Aorta (tissue), 5 donors: ENCODE measurements at regions not wholly inside any gene's neighbourhood (a gene's known extent, or its start where the extent isn't known, plus 50 kb on each side); places are given as distances from the start of the nearest gene placed in this dataset.

Source experiments
- ATAC-seq: fragments of 200-7000 bp; cut with Tn5 transposase; one replicate; pipeline ENCODE4 v1.9.1; 2022; ENCODE audit warnings: moderate library complexity; ENCODE audit not compliant: low FRiP score
- DNase-seq, 2 donors: peaks; one replicate each; pipeline ENCODE4 v3.0.0-alpha.2; 2020
- H3K27ac ChIP-seq, 2 donors: one replicate each; pipeline ENCODE4 v1.5.1; 2013; ENCODE audit warnings: low read length in 2 of 2, mild to moderate bottlenecking in 2 of 2, moderate library complexity in 2 of 2, control low read depth in 1 of 2, inconsistent platforms in 1 of 2, low read depth in 1 of 2
- H3K27me3 ChIP-seq, 2 donors: one replicate each; pipeline ENCODE4 v1.6.1; 2013; ENCODE audit warnings: control low read depth in 1 of 2, low read length in 1 of 2, mild to moderate bottlenecking in 1 of 2, moderate library complexity in 1 of 2; ENCODE audit not compliant: insufficient read depth in 2 of 2, control insufficient read depth in 1 of 2
- H3K36me3 ChIP-seq, 2 donors: one replicate each; pipeline ENCODE4 v1.6.1; 2013; ENCODE audit warnings: control low read depth in 1 of 2, low read length in 1 of 2, mild to moderate bottlenecking in 1 of 2; ENCODE audit not compliant: insufficient read depth in 2 of 2, control insufficient read depth in 1 of 2
- H3K4me1 ChIP-seq, 2 donors: one replicate each; pipeline ENCODE4 v1.6.1; 2013; ENCODE audit warnings: low read length in 2 of 2, control low read depth in 1 of 2, mild to moderate bottlenecking in 1 of 2, moderate library complexity in 1 of 2; ENCODE audit not compliant: insufficient read depth in 2 of 2, control insufficient read depth in 1 of 2
- H3K4me3 ChIP-seq, 2 donors: one replicate each; pipeline ENCODE4 v1.5.1; 2013; ENCODE audit warnings: low read length in 2 of 2, control low read depth in 1 of 2, mild to moderate bottlenecking in 1 of 2
- H3K9me3 ChIP-seq: one replicate; pipeline ENCODE4 v1.6.1; 2013; ENCODE audit warnings: mild to moderate bottlenecking, low read length; ENCODE audit not compliant: control insufficient read depth
- WGBS, 2 donors: extraction: QIAGEN DNeasy Blood & Tissue Kit; methylation state at CpG; one replicate each; pipeline ENCODE4 v1.1.7; 2013; 5-methylcytosine and 5-hydroxymethylcytosine counted together
- intact Hi-C, 2 donors: fragments of 100-400 bp; cut with DNase I; formaldehyde crosslinking; loops; one replicate each; pipeline versions ENCODE4 v1.14.2 to v1.15.0; 2022
- donor health status: healthy with polysubstance abuse.
- donor health status: Bipolar disorder and iron deficiency.
- donor health status: DM: no; HTN: no; CAD: no.
- donor health status: DM: no; HTN: no; CAD: no.
- donor health status: DM: yes; HTN: yes; CAD: no.

DNA sequence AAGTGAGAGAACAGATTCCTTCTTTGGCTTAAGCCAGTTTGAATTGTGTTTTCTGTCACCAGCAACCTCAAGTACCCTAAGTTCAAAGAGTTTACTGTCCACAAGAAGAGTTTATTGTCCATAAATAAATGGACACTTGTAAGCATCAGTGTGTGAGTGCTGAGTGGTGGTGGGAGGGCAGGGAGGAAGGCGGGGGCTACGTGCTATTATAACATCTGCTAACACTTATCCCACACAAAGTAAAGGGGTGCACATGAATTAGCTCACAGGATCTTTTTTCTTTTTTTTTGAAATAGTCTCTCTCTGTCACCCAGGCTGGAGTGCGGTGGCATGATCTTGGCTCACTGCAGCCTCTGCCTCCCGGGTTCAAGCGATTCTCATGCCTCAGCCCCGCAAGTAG lies 87.2 kb downstream of the MICALL2 start:
- ATAC-seq (no peak), DNase-seq (no peak)
- H3K27ac ChIP-seq: no peak overlapping the region
- no peak overlapping the region for H3K4me3 ChIP-seq
- H3K27me3 ChIP-seq: no peaks in the 10 kb centered on the region
- WGBS, 2 donors: 58 to 64% methylated on average over 6 of the region's 6 CpGs
- H3K9me3 ChIP-seq: no peaks in the 10 kb centered on the region
- intact Hi-C loops: no loop called here
- no peaks in the 10 kb centered on the region for H3K4me1 ChIP-seq
- H3K36me3 ChIP-seq: no peaks in the 10 kb centered on the region

DNA sequence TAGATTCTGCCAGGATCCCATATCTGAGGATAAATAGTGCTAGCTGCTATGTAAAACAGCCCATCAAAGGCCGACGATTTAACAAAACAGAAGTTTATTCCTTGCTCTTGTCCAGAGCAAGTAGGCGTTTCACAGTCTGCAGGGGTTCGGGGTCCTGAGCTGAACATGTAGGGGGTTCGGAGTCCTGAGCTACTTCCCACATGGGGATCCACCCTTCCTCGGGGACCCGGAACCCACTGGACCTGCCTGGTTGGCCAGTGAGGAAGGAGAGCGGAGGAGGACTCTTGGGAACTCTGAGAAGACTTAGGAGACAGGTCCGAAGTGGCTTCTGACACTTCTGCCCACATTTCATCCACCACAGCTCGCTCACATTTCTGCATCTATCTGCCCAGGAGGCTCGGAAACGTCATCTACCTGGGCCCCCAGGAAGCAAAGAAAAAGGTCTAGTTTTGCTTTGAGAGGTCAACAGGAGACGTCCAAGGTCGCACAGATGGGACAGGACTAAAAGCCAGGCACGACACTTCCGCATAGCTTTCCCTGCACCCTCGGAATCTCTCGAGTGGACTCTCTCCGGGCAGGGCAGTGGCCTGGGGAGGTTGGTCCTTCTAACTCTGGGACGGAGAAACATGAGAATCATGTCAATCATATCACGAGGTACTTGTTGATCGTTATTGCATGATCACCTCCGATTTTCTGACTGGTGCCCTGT lies 86.4 kb downstream of the MICALL2 start:
- peak in 1 of 2 donors; percentile 51 for DNase-seq
- Histone ChIP-seq H3K27me3 (no peaks in the 10 kb centered on the region), H3K4me1 (no peaks in the 10 kb centered on the region), H3K36me3 (no peaks in the 10 kb centered on the region), H3K4me3 (no peak overlapping the region), H3K27ac (no peak overlapping the region), H3K9me3 (no peaks in the 10 kb centered on the region)
- 61 to 67% methylated on average over 23 of the region's 23 CpGs for WGBS, 2 donors
- ATAC-seq: no peak
- intact Hi-C loops: no loop called here

GRCh38 chr7:1377111-1377909 lies 82.0 kb downstream of the MICALL2 start:
- peak in 1 of 2 donors; percentile 64 for DNase-seq
- Histone ChIP-seq H3K27me3 (no peaks in the 10 kb centered on the region), H3K36me3 (no peaks in the 10 kb centered on the region), H3K27ac (no peak overlapping the region), H3K4me3 (no peak overlapping the region), H3K4me1 (no peaks in the 10 kb centered on the region), H3K9me3 (no peaks in the 10 kb centered on the region)
- ATAC-seq: no peak
- intact Hi-C loops: no loop called here
- 68 to 69% methylated on average over 21 of the region's 21 CpGs for WGBS, 2 donors

DNA sequence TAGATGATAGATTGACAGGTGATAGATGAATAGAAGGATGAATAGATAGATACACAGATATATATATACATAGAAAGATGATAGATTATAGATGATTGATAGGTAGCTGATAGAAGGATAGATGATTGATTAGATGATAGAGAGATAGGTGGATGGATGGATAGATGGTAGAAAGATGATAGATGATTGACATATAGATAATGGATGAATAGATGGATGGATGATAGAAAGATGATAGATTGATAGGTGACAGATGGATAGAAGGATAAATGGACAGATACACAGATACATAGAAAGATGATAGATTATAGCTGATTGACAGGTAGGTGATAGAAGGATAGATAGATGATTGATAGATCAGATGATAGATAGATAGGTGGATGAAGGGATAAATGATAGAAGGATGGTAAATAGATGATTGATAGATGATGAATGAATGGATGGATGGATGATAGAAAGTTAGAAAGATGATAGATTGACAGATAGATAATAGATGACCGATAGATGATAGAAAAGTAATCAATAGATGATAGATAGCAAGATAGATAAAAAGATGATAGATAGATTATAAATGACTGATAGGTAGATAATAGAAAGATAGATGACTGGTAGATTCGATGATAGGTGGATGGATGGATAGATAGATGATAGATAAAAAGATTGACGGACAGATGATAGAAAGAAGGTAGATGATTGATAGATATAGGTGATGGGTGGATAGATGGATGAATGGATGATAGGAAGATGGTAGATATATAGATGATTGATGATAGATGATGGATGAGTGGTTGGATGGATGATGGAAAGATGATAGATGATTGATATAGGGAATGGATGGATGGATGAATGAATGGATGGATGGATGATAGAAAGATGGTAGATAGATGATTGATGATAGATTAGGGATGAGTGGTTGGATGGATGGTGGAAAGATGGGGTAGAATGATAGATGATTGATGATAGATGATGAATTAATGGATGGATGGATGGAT lies 80.4 kb downstream of the MICALL2 start:
- ATAC-seq (no peak), DNase-seq (no peak)
- intact Hi-C loops: no loop called here
- Histone ChIP-seq H3K27me3 (no peaks in the 10 kb centered on the region), H3K4me1 (no peaks in the 10 kb centered on the region), H3K4me3 (no peak overlapping the region), H3K9me3 (no peaks in the 10 kb centered on the region), H3K36me3 (no peaks in the 10 kb centered on the region), H3K27ac (no peak overlapping the region)
- 94 to 95% methylated on average over 3 of the region's 3 CpGs for WGBS, 2 donors

DNA sequence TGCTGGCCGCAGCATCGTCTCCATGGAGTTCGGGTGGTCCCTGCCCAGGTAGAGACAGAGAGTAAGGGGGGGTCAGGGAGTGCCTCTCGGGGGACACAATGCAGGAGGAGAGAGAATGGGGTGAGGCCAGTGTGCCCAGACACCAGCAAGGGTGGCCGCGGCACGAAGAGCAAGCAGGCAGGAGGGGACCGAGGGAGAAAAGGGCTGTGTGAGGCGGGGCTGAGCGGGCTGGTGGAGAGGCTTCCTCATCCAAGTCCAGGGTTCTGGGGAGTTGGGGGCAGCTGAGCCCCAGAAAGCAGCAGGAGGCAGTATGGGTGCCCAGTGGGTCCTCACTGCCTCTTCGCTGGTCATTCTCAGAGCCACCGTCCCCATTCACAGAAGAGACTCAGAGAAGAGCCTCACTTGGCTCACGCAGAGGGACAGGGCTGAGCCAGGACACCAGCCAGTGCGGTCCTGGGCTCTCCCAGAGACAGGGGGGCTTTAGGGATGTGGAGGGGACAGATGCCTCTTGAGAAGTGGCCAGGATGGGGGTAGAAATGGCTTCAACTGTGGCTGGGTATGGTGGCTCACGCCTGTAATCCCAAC lies 78.9 kb downstream of the MICALL2 start:
- Histone ChIP-seq H3K4me1 (no peaks in the 10 kb centered on the region), H3K27me3 (no peaks in the 10 kb centered on the region), H3K4me3 (no peak overlapping the region), H3K27ac (no peak overlapping the region), H3K9me3 (no peaks in the 10 kb centered on the region), H3K36me3 (no peaks in the 10 kb centered on the region)
- intact Hi-C loops: no loop called here
- DNase-seq (peak in 1 of 2 donors; percentile 61), ATAC-seq (no peak)
- WGBS, 2 donors: 77 to 78% methylated on average over 14 to 15 of the region's 15 CpGs

DNA sequence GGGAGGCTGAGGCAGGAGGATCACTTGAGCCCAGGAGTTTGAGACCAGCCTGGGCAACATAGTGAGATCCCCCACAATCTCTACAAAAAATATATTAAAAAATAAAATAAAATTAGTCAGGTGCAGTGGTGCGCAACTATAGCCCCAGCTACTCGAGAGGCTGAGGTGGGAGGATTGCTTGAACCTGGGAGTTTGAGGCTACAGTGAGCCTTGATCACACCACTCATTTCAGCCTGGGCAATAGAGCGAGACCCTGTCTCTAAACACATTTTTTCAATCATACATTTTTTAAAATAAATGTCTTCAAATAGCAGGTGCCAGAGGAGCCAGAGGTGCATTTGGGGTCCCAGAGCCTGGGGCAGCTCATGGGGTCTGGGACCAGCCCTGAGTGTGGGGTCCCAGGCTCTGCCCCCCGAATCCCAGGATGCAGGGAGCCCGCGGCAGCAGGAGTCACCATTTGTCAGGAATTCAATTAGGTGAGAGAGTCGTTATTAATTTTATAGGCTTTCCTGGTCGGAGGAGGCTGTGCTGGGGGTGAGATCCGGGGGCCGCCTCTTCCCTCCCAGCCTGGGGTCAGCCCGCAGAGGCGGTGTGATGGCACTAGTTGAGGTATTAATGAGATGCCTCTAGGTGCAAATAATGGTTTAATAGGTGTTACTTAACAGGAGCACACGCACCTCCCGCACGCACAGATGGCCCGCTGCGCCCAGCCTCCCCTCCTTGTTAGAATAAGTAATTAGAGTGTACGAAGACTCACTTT lies 78.3 kb downstream of the MICALL2 start:
- Histone ChIP-seq H3K4me3 (no peak overlapping the region), H3K27ac (no peak overlapping the region), H3K36me3 (no peaks in the 10 kb centered on the region), H3K4me1 (no peaks in the 10 kb centered on the region), H3K27me3 (no peaks in the 10 kb centered on the region), H3K9me3 (no peaks in the 10 kb centered on the region)
- intact Hi-C loops: no loop called here
- DNase-seq (no peak), ATAC-seq (no peak)
- 53 to 61% methylated on average over 18 of the region's 18 CpGs for WGBS, 2 donors

GRCh38 chr7:1382553-1383397 lies 76.5 kb downstream of the MICALL2 start:
- whole genome bisulfite sequencing, 2 donors: 62 to 67% methylated on average over 29 of the region's 29 CpGs
- Histone ChIP-seq H3K4me1 (no peaks in the 10 kb centered on the region), H3K9me3 (no peaks in the 10 kb centered on the region), H3K27me3 (no peaks in the 10 kb centered on the region), H3K36me3 (no peaks in the 10 kb centered on the region), H3K27ac (no peak overlapping the region), H3K4me3 (no peak overlapping the region)
- DNase-seq: no peak
- ATAC-seq: no peak
- intact Hi-C loops: no loop called here
